HG02938 (cell line): ENCODE measurements at regions not wholly inside any gene's neighbourhood (a gene's known extent, or its start where the extent isn't known, plus 50 kb on each side); places are given as distances from the start of the nearest gene placed in this dataset.

ENCODE experiments used
- ATAC-seq: cut with Tn5 transposase; IDR thresholded peaks from one replicate; pipeline ENCODE4 v1.9.1; 2021; ENCODE audit warnings: mild to moderate bottlenecking, moderate library complexity; ENCODE audit not compliant: unreplicated experiment

DNA sequence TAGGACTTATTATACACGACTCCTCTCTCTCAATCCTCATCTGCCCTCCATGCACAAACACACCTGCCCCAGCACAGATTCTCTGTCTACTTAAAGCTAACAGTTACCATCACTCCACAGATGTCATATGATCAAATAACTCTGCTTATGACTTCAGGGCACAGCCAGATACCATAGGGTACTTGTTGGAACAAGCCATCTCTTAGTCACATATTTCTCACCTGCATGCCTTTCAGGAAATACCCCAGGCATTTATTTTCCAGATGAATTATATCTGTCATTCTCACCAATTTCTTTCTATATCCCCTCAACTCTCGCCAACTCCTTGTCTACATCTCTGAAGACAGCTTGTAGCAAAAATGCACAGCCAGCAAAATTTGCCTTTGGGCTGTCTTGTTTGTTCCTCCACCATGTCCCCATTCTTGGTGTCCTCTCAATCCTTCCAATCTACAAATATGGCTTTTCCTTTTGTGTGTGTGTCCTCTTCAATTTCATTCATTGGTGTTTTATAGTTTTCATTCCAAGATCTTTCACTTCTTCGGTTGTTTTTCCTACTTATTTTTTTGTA, 353.9 kb upstream of the CAMK1G start:
- no peak for ATAC-seq

DNA sequence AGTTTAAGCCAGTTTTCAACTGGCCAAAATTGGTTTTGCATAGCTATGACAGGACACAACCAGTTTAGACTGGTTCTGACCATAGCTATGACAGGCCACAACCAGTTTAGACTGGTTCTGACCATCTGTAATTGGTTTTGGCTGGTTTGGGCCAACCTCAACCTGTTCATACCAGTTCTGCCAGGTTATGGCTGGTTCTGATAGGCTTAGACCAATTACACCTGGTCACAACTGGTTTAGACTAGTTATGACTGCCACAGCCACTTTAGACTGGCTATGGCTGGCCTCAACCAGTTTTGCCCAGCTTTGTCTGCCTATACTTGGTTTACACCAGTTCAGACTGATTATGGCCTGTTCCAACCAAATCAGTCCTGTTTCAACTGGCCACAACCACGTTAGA, 353.2 kb upstream of the CAMK1G start:
- no peak for ATAC-seq

DNA sequence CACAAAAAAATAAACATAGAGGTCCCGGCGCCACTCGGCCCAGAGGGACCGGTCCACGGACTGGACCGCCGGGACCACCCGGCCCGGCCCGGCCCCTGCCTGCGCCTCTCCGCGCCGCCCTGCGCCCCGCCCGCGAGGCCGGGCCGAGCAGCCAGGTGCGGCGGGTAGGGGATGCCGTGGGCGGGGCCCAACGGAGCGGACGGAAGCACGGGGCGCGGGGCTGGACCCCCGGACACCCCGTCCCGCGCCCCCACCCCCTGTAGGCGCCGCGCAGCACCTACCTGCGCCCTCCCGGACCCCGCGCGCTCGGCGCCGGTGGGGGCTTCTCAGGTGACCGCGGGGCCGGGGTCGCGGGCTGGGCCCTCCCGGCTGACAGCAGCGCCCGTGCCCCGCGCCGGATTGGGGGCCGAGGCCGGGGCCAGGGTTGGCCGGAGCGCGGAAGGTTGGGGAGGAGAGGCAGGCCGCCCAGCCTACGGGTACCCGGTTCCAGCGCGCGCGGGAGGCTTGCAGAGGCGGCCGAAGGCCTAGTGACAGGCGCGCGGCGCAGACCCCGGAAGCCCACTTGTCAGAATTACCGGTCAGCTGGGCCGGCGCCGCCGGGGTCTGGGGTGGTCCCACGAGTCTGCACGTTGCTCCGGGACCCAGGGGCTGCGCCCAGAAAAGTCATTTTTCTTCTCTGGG, 351.9 kb upstream of the CAMK1G start:
- ATAC-seq, result no peak

DNA sequence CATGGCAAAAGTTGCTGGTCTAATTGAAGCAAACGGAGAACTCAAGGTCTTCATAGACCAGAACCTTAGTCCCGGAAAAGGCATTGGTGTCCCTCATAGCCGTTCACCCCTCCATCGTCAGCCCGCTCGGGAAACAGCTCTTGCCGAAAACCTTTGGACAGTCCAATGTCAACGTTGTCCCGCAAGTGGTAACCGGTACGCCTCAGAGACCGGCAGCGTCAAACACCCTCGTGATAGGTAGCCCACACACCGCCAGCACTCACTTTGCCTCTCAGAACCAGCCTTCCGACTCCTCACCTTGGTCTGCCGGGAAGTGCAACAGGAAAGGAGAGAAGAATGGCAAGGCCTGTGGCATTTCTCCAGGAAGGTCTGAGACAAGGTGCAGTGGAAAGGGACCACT, 351.3 kb upstream of the CAMK1G start:
- ATAC-seq, result no peak

DNA sequence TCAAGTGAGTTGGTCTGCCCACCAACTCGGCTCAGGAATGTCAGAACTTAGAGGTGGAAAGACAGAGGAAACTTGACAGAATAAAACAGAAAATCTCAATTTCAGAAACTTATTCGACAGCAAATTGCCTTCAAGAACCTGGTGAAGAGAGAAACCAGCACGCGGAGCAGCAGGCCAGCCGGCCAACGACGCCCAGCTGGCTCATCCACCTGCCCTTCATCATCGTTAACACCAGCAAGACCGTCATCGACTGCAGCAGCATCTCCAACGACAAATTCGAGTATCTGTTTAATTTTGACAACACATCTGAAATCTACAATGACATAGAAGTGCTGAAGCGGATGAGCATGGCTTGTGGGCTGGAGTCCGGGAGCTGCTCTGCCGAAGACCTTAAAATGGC, 350.8 kb upstream of the CAMK1G start:
- no peak for ATAC-seq

DNA sequence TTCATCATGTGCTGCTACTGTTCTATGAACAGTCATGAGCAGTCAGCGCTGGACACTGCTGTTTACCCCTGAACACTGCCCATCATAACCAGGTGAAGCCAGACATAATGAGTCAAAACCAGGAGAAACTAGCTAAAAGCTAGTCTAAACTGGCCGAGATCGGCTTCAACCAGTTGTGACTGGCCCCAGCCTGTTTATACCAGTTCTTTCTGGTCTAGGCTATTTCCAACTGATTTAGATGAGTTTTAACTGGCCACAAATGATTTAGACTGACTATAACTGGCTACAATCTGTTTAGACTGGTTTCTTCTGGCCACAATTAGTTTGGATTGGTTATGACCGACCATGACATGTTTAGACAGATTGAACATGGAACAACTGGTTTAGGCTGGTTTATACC, 348.3 kb upstream of the CAMK1G start:
- no peak for ATAC-seq

DNA sequence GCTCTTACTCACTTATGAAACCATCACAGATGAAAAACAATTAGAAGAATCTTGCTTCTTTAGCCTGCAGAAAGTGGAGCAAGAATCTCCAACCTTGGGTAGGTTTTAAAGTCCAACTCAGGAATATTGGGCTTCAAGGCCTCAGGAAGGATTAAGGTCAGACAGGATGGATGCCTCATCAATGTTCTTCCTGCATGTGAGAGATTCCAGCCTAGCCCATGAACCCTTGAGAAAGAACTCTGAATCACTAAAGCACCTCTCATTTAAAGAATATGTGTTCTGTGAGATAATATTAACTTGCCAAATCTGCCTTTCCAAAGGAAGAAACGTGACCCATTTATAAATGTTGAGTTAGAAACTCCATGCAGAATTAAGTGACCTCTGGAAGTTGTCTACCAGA, 345.2 kb upstream of the CAMK1G start:
- no peak for ATAC-seq

DNA sequence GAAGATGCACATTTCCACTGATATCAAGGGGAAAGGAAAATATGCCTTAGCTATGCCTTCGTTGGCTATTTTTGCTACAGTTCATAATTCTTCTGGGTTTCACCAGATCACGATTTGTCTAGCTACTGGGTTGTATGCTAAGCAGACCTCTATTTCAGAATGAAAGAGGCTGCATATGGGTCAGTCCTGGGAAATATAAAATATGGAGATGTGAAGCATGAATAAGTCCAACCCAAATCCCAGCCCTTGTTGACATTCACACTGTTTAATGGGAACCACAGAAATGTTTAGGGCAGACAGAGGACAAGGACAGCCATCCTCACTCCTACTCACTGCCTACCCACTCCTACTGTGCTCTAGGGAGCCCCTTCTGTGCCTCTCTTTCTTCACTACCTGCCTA, 343.2 kb upstream of the CAMK1G start:
- no peak for ATAC-seq

DNA sequence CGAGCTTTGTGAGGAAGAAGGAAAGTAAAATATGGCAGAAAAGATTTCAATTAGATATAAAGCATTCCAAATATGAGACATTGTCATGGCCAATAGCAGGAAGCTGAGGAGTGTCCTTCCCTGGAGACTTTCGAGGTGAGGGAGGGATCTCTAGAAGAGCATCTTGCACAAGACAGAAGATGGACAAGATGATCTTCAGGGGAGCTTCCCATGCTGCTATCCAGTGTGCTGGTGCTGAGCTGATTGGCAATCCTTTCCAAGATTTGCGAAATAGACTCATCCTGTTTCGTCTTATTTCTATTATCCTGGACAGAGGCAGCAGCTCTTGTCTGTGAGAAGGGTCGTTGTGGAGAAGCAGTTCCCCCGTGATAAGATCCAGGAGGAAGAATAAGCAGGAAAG, 342.0 kb upstream of the CAMK1G start:
- ATAC-seq, result no peak

DNA sequence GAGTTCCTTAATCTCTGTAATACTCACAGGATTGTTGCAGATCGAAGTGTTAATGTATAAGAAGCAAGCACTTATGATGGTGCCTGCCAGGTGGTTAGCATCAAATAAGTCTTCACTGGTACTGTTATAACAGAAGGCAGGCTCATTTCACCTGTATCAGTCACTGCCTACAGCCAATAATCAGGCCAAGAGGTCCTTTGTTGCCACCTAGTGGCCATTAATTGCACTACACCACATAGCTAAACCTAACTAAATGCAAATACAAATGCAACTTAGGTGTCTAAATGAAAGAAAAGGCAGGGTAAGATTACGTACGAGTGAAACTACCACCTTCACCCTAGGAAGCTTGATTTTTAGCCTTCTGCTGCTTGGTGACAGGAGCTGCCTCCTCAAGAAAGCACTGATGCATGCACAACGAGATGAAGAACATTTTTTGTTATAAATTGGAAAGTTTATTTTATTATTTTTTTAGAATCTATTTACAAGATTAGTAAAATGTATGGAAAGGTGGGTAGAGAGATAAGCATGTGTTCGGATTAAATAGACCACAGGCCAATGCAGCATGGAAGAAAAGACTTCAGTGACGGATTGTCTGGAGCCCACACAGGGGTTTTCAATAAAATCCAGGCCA, 334.8 kb upstream of the CAMK1G start:
- no peak for ATAC-seq

DNA sequence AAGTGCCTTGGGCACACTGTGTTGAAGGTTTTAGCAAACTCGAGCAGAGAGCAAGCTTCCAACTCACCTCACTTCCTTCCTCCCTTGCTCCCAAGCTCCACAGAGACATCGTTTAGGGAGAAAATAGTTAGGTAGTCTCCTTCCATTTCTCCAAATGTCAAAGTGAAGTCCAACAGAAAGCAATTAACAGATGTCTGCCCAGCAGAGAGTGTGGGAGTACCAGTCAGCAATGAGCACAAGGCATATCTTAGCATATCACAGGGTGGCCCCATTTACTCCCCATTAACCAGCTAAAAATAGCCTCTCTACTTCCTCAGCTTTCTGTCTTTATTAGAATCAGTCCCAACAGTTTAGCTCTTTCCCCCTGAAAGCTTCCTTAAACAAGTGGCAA, 334.2 kb upstream of the CAMK1G start:
- ATAC-seq, result no peak

DNA sequence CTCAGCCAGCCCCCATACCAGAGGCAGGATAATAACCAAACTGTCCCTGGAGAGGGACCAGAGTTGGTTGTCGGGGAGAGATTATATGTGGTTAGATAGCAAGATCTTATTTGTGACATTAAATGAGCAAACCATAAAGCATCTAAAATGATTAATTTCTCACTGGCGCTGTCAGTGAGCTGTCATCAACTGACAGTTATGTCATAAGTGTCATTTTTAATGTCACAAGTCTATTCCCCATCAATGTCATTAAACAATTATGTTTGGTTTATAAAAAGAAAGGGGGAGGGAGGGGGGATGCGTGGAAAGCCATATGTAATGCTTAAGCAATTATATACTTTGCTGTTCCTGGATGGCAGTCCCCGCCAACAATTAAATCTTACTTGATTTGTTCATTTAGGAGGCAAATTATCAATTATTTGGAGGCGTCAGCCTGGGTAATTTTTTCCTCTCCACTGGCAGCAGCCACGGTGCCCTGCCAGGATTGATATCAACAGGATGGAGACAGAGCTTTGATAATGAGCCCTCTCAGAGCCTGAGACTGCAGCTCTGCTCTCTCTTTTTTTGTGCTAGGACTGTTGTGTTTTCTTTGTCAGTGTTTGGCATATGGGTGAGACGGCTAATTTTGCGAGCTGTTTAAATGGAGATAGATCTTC, 333.6 kb upstream of the CAMK1G start:
- no peak for ATAC-seq

DNA sequence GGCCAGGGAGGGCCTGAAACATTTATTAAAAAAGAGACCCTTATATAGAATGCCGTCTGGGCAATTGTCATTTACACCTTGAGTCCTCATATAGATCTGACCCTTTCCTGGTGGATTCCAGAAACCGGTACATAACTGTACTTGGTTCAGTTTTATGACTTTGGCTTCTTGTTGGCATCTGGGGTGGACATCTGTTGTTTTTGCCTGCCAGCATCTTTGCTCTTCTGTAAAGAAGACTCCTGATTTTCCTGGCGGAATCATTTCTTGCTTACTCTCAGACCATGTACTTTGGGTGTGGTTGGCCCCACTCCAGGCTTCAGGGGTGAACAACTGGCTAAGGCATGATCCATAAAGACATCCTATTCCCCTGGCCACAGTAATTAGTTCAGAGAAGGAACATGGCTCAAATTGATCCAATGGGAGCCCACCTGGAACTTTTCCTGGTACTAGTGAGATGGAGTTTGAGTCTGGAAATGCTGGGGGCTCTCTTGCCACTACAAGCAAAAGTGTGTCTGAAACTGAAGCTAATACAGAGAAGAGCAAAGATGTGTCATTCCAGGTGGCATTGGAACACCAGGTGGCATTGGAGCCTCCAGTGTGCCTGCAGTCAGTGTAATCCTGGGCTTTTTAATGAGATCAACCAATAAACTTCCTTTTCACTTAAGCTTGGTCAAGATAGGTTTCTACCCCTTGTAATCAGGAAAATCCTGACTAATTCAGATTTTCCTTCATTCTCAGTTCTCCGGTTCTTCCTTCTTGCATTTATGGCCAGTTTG, 332.5 kb upstream of the CAMK1G start:
- ATAC-seq, result no peak

DNA sequence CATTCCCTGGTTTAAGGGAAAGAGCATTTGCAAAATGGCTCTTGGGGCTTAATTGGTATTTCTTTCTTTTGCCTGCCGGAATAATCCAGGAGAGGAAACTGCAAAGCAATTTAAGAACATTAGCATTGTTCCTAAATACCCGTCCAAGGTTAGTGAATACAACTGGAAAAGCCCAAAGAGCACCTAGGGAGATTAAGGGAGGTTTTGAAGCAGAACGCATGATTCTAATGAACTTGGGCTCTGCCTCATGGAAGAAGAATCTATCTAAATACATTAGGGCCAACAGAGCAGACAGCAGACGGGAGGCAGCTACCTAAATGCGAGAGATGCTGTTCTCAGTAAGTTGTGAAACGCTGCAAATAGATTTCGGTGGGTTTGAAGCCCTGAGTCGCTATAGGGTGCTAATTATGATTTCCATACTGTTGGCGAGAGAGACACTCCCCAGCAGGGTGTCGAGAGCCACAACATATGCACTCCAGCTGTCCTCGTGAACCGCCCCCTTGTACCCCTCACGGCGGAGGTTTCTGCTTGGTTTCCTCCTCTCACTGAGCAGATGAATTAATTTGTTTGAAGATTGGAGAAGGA, 326.7 kb upstream of the CAMK1G start:
- no peak for ATAC-seq

DNA sequence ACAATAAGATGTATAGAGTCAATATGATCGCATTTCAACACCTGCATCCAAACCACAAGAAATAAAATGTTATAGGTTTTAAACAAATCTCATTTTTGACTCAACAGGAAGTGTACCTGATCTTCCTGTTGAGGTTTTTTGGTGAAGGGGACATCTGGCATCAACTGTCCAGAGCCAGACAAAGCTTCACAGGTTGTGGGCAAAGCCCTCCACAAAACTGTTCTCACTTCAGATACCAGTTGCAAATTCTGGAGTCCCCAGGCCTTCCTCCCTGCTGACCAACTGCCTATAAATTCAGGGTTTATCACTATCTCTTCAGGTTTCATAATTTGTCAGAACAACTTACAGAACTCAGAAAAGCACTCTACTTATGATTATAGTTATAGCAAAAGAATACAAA, 326.1 kb upstream of the CAMK1G start:
- ATAC-seq, result no peak

DNA sequence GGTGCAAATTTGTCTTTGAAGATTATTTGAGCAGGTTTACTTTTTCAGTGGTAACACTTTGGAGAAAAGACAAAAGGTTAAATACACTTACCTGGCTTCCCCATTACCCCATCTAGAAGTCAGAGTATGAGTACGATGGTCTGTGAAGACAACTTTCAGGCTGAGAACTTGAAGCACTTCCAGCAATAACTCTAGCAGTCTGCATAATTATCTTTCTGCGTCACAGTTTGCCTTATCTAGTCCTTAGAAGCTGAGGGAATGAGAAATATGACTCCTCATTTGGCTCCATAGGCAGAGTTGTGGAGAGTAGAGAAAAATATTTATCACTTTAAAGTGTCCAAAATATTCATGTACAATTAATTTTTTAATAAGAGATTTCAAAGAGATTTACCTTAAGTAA, 323.4 kb upstream of the CAMK1G start:
- ATAC-seq, result no peak

DNA sequence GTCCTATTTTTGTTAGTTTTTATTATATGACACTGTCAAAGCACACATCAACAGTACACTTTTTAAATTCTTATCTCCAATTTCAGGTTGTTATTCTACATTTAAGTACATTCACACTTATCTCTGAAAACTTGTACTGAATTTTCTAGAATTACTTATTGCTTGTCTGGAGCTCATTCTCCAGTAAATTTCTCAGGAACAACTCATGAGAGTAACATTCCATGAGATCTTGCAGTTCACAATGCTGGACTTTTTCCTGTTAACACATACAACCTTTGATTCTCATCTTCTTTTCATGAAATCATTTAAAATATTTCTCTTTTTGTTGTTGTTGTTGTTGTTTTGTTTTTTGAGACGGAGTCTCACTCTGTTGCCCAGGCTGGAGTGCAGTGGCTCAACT, 320.9 kb upstream of the CAMK1G start:
- ATAC-seq, result no peak

DNA sequence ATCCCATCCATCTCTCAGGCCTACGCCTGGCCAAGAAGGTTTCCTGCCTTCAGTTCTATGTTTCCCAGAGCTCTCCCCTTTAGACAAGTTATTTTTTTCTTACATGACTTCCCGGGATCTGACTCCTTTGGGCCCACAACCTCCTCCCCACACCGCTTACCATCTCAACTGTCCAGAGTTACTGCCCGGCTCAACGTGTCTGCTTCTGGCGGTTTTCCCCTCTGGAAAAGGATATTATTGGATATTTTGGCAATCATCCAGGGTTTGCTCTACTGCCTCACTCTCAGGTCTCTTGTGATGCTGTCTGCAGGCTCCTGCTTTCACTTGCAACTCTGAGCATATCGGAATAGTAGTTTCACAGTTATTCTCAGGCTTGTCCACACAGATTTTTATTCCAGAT, 318.2 kb upstream of the CAMK1G start:
- ATAC-seq, result no peak

DNA sequence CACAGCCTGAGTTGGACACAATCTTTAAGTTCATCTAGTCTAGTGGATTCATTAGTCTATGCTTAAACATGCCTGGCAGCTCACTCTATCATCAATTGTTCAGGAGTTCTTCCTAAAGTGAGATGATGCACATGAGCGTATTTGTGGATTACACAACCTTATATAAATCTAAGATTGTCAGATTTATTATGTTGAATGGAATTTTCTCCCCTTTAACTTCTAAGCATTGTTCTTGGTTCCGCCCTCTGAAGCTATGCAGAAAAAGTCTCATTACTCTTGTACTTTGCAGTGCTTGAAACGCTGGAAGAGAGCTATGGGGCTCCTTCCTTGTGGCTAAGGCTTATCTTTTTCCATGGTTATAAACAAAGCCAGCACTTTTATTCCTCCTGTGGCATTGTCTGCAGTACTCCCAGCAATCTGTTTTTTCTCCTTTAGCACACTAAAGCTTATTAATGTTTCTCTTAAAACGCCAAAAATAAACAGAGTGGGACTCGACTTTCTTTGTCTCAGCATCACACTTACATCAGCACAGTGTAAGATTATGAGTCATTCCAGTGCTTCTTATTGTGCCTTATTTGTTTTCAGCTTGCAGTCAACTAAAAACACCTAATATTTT, 316.8 kb upstream of the CAMK1G start:
- no peak for ATAC-seq

DNA sequence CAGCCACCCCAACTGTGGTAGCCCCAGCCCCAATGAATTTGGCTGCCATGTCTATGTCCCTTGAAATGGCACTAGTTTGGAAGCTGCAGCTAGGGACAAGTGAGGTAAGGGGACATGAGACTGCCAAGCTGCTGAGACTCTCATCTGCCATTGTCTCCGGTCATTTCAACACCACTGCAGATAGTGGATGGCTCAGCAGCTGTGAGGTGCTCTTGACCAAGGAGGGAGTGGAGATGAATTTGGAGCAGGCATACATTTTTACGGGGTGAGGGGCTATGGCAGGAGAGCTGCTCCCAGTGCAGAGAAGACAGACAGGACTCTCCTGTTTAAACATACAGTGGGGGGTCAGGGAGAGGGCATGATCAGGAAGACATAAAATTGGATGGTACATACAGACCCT, 315.5 kb upstream of the CAMK1G start:
- no peak for ATAC-seq

DNA sequence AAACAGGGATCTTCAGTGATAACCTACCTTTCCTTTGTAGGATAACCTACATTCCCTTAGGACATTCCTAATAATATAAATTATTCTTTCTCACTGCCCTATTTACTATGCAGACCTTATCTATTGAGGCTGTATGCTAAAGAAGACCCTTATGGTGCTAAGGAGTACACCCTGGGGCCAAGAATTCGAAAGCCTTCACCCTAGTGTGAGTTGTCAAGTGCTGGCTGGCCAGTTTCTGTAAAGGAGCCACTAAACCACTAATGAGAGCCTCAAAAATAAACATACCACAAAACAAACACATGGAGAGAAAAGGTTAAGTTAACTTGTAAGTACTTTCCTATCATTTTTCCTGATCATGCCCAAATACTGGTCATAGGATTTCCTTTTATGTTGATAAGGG, 315.0 kb upstream of the CAMK1G start:
- ATAC-seq, result no peak
